ENCODE measurements at regions not wholly inside any gene's neighbourhood (a gene's known extent, or its start where the extent isn't known, plus 50 kb on each side); places are given as distances from the start of the nearest gene placed in this dataset.
"Not testable (repeated sequence)": the region's sequence is repeated elsewhere in the genome, so short reads cannot be mapped to it uniquely, and the experiment has no call there.

GRCh38 chr16:25571712-25572111, 120.0 kb upstream of the HS3ST4 start:
- CTCF ChIA-PET: no interaction called here
- TF ChIP-seq CTCF (IDR thresholded peaks at IDR 0.05; ENCODE audit: control extremely low read depth, extremely low read depth, low read depth, missing control alignments): no peak
- POLR2A ChIA-PET: no interaction called here
- no peak for DNase-seq (ENCODE audit: extremely low spot score)

- CTCF ChIA-PET: interaction anchor here (2.0 kb wide), 1 partner anchor 18 kb away, joined by 4 read pairs; no protein-coding TSS in a partner anchor
- TF ChIP-seq CTCF (IDR thresholded peaks at IDR 0.05; ENCODE audit: control extremely low read depth, extremely low read depth, low read depth, missing control alignments): no peak
- DNase-seq (ENCODE audit: extremely low spot score): no peak
- POLR2A ChIA-PET: no interaction called here
These were observed 121.6 kb upstream of the HS3ST4 start for GRCh38 chr16:25570131-25570530.

GRCh38 chr16:25568991-25569390, 122.8 kb upstream of the HS3ST4 start:
- no peak for TF ChIP-seq CTCF (IDR thresholded peaks at IDR 0.05; ENCODE audit: control extremely low read depth, extremely low read depth, low read depth, missing control alignments)
- CTCF ChIA-PET: interaction anchor here (2.0 kb wide), 1 partner anchor 17 kb away, joined by 4 read pairs; no protein-coding TSS in a partner anchor
- POLR2A ChIA-PET: no interaction called here
- no peak for DNase-seq (ENCODE audit: extremely low spot score)

- DNase-seq (ENCODE audit: extremely low spot score): no peak
- ChIA-PET CTCF (no interaction called here), POLR2A (no interaction called here)
- no peak for TF ChIP-seq CTCF (IDR thresholded peaks at IDR 0.05; ENCODE audit: control extremely low read depth, extremely low read depth, low read depth, missing control alignments)
These were observed 125.6 kb upstream of the HS3ST4 start for GRCh38 chr16:25566183-25566582.

- no peak for TF ChIP-seq CTCF (IDR thresholded peaks at IDR 0.05; ENCODE audit: control extremely low read depth, extremely low read depth, low read depth, missing control alignments)
- CTCF ChIA-PET: no interaction called here
- POLR2A ChIA-PET: no interaction called here
- no peak for DNase-seq (ENCODE audit: extremely low spot score)
These were observed 128.1 kb upstream of the HS3ST4 start for GRCh38 chr16:25563700-25564099.

- DNase-seq (ENCODE audit: extremely low spot score); POLR2A ChIA-PET; CTCF ChIA-PET: not testable (repeated sequence)
These were observed 130.0 kb upstream of the HS3ST4 start for GRCh38 chr16:25561723-25562122.

GRCh38 chr16:25556968-25557312, 134.8 kb upstream of the HS3ST4 start:
- DNase-seq (ENCODE audit: extremely low spot score); CTCF ChIA-PET; POLR2A ChIA-PET: not testable (repeated sequence)

- DNase-seq (ENCODE audit: extremely low spot score); POLR2A ChIA-PET; CTCF ChIA-PET: not testable (repeated sequence)
These were observed 135.3 kb upstream of the HS3ST4 start for GRCh38 chr16:25556289-25556967.
